NCI-H1105 (cell line): ENCODE measurements at regions not wholly inside any gene's neighbourhood (a gene's known extent, or its start where the extent isn't known, plus 50 kb on each side); places are given as distances from the start of the nearest gene placed in this dataset.
A peak's percentile ranks its signal among the peaks of the same experiment; 100 is the strongest.
"Not testable (repeated sequence)": the region's sequence is repeated elsewhere in the genome, so short reads cannot be mapped to it uniquely, and the experiment has no call there.

Experiments used
- DNase-seq: peaks from one replicate; lab custom pipeline; 2025; lab: John Stamatoyannopoulos, UW

- no peak for DNase-seq
Measured at GRCh38 chr18:43812627-43813026, 535.3 kb upstream of the SYT4 start.

- no peak for DNase-seq
Measured at GRCh38 chr18:43819397-43819796, 542.1 kb upstream of the SYT4 start.

- no peak for DNase-seq
Measured at GRCh38 chr18:43819873-43820272, 542.6 kb upstream of the SYT4 start.

GRCh38 chr18:43825768-43826167, 548.5 kb upstream of the SYT4 start:
- no peak for DNase-seq

GRCh38 chr18:43826215-43826614, 548.9 kb upstream of the SYT4 start:
- DNase-seq: no peak

GRCh38 chr18:43827311-43827710, 550.0 kb upstream of the SYT4 start:
- no peak for DNase-seq

- DNase-seq: no peak
Measured at GRCh38 chr18:43830303-43830702, 553.0 kb upstream of the SYT4 start.

DNA sequence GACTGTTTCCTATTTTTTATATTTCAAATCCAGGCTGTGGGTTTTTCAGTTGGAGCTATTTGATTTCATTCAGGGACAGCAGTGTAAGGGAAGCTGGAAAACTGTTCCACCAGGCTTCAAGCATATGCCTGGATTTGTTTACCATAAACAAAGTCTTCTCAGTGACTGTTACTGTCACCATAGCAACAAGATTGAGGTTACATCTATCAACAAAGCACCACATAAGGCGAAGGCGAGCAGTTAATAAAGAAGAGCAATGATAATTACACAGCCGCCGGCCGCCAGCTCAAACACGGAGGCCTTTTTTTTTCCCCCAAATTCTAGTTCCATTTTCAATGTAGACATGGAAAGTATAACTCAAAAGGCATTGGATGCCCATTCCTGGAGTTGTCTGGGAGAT, 553.7 kb upstream of the SYT4 start:
- DNase-seq: peak; percentile 66

- DNase-seq: no peak
Measured at GRCh38 chr18:43846299-43846698, 569.0 kb upstream of the SYT4 start.

GRCh38 chr18:43847164-43848091, 570.1 kb upstream of the SYT4 start:
- no peak for DNase-seq

DNA sequence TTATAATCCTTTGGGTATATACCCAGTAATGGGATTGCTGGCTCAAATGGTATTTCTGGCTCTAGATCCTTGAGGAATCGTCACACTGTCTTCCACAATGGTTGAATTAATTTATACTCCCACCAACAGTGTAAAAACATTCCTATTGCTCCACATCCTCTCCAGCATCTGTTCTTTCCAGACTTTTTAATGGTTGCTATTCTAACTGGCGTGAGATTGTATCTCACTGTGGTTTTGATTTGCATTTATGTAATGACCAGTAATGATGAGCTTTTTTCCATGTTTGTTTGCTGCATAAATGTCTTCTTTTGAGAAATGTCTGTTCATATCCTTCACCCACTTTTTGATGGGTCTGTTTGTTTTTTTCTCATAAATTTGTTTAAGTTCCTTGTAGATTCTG, 572.5 kb upstream of the SYT4 start:
- DNase-seq: not testable (repeated sequence)

- no peak for DNase-seq
Measured at GRCh38 chr18:43855376-43855775, 578.1 kb upstream of the SYT4 start.

DNA sequence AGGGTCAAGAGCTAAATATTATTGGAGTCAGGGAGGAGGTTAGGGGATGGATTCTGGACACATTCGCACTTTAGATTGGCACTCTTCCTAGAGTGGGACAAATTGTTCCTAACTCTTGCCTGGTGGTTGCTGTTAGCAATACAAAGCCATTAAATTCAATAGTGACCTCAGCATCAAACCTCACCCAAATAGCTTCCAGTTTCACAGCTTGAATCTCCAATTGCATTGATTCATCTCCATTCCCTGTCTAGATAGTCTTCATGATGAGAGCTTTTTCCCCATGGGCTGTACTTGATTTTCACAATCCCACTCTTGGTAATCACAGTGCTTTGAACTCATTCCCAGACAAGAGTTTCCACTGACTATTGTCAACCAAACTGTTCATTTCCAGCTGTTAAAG, 585.9 kb upstream of the SYT4 start:
- DNase-seq: no peak

GRCh38 chr18:43866696-43867095, 589.4 kb upstream of the SYT4 start:
- DNase-seq: no peak

DNA sequence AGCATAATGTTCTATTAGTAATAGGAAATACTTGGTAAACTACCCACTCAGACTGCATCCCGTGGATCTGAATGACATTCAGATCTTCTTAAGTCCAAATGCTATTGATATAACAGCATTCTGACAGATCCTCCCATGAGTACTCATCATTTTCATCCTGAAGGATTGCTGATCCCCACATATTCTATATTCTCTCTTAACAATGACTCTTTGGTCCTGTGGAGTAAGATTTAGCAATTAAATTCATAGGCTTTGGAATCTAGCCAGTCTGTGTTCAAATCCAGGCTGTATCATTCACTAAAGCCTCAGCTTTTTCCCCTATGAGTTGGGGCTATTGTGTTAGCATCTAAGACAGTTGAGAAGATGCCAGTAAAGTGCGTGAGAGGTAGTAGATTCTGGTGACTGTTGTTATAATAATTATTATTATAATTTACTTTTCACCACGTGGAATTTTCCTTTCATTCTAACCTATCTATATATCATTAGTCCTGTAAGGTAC, 591.3 kb upstream of the SYT4 start:
- DNase-seq: no peak

- DNase-seq: peak; percentile 30
Measured at GRCh38 chr18:43869451-43870008, 592.2 kb upstream of the SYT4 start.

DNA sequence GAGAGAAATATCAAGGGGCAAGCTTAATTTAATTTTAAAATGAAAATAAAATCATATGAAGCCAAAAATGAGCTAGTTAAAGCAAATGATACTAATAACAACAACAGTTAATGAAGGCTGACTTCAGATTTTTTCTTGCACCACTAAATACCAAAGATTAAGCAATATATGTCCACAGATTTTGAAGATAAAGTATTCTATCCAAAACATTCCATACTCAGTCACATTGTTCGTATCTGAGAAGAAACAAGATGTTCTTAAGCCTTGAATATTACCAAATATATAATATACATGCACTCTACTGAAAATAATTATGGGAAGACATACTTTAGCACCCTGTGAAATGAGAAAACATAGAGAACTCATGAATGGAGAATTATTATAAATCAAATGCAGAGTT, 593.3 kb upstream of the SYT4 start:
- DNase-seq: no peak

- DNase-seq: no peak
Measured at GRCh38 chr18:43875511-43875910, 598.2 kb upstream of the SYT4 start.

DNA sequence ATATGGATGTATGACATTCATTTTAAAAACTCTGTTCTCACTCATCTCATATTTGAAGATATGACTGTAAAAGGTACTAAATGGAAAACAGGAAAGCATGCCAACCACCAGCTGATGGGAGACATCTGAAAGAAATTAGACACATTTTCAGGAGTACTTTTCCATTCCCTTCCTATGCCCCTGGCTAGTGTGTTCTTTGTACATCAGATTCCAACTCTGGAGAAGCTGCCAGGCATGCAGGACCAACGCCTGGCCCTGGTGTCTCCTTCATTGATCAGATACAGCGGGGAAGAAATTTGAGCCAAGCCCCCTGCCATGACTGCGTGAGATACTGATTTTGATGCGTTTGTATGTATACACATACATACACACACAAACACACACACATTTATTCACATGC, 599.0 kb upstream of the SYT4 start:
- DNase-seq: no peak

DNA sequence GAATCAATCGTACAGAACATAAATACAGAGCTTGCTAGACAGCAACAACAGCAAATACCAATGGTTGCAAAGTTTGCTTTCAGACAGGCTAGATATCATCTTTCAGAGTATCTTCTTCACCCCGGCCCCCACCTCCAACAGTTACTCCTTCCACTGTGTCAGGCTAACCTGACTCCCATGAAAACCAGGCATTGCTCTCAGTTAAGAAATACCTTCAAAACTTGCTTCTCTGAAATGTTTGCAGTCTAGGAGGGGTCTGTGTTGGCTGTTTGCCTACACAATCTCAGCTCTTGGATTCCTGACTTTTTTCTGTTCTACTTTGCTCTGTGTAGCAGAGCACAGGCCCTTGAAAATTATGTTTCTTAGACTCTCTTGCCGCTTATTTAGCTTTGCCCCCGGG, 599.5 kb upstream of the SYT4 start:
- no peak for DNase-seq

DNA sequence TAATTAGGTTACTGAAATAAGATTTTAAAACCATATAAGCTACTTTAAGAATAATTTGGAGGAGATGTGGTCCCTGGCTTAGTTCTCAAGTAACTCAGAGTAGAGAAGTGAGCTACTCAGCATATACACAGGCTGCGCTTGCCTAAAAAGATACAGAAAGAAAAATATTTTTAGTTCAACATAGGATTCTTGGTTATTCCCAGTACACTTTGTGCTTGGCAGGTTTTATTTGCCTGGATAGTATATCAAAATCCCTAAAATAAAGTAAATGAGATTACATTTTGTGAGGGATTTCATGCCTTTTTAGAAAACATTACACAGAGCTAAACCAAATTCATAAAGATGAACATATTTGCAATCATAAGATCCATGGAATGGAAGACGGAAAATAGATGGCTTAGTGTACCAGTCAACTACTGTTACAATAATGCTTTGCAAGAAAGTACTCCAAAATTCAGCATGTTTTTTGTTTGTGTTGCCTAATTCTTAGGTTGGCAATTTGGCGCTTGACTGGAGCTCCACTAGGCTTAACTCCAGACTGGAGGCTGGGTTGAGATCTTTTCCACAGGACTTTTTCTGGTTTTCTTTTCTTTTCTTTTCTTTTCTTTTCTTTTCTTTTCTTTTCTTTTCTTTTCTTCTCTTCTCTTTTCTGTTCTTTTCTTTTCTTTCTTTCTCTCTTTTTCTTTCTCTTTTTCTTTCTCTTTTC, 600.5 kb upstream of the SYT4 start:
- DNase-seq: no peak

DNA sequence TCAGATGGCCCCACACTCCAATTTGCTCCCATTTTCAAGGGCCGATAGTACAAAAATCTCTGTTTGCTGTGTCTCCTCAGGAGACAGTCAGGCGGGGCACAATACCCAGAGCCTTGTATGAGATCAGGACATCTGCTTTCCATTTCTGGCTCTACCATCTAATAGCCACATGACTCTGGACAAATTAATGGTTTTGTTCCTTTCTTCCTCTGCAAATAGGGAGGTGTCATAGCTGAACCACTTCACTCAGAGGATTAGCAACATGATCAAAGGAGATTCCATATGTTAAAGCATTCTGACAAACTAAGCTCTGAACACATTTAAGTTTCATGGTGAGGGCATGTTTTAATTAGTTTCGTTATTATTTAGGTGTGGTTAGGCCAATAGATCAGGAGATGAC, 602.1 kb upstream of the SYT4 start:
- no peak for DNase-seq
